ENCODE measurements at regions not wholly inside any gene's neighbourhood (a gene's known extent, or its start where the extent isn't known, plus 50 kb on each side); places are given as distances from the start of the nearest gene placed in this dataset.

DNA sequence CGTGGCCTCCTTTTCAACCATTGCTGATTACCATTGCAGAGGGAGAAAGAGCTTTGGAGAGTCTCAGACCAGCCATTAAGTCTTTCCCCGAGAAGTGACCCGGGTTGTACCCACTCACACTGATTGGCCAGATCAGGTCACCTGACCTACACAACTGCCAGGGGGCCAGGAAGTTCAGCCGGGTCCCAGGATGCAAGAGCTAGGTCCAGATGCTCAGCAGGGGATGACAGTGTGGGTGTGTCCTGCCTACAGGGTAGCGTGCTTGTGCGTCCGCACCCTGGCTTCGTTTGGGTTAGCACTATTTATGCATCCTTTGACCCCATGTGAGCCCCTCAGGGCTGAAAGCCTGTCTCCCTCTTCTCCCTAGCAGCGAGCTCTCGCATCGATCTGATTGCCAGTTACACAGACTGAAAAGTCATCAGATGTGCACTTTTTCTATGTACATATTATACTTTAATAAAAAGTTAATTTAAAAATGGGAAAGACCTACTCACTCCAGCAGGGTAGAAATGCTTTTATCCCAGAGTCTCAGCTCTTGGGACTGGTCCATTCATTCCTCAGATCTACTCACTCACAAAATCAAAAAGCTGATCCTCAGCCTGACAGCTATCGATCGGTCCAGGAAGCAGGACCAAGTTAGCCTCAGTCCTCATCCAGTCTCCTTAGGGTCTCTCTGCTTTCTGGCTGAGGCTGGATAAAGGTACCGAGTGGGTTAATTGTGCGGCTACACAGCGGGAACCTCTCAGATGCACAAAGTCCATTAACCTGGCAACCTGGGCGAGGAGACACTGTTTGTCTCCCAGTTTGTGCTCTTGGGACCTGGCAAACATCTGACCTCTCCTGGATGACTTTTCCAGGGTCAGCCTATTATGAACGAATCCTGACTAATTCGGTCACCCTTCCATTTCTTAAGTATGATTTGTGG lies 68.0 kb downstream of the SERPINA3 start (continued):
- TF ChIP-seq, protein P1, sequence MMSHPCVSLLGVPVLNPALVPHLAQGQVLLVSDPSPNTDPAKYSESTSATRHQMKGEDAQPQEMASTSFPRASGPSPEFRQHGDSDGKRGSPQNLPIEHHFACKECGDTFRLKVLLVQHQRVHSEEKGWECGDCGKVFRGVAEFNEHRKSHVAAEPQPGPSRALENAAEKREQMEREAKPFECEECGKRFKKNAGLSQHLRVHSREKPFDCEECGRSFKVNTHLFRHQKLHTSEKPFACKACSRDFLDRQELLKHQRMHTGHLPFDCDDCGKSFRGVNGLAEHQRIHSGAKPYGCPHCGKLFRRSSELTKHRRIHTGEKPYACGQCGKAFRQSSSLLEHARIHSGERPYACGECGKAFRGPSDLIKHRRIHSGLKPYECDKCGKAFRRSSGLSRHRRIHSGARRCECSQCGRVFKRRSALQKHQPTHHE (CRISPR knock-in tag; IDR thresholded peaks at IDR 0.05; ENCODE audit: borderline replicate concordance), result no peak
- TF ChIP-seq CREBL2 (CRISPR knock-in tag; IDR thresholded peaks at IDR 0.05; ENCODE audit: borderline replicate concordance), result no peak
- TF ChIP-seq TAF15 (IDR thresholded peaks at IDR 0.05; ENCODE audit: low read depth, low read length, poor library complexity, severe bottlenecking), result no peak
- no peak for TF ChIP-seq RFX5 (IDR thresholded peaks at IDR 0.05; ENCODE audit: low read depth, low read length)
- TF ChIP-seq SMAD1 (CRISPR knock-in tag; IDR thresholded peaks at IDR 0.05; ENCODE audit: borderline replicate concordance, low read depth), result no peak
- no peak for TF ChIP-seq MXI1 (IDR thresholded peaks at IDR 0.05; ENCODE audit: borderline replicate concordance, low read depth, low read length)
- TF ChIP-seq SP140L (CRISPR knock-in tag; IDR thresholded peaks at IDR 0.05; ENCODE audit: borderline replicate concordance), result no peak
- TF ChIP-seq, protein P2, sequence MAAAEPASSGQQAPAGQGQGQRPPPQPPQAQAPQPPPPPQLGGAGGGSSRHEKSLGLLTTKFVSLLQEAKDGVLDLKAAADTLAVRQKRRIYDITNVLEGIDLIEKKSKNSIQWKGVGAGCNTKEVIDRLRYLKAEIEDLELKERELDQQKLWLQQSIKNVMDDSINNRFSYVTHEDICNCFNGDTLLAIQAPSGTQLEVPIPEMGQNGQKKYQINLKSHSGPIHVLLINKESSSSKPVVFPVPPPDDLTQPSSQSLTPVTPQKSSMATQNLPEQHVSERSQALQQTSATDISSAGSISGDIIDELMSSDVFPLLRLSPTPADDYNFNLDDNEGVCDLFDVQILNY (CRISPR knock-in tag; conservative IDR thresholded peaks at IDR 0.05), result no peak
- TF ChIP-seq ZBTB40 (IDR thresholded peaks at IDR 0.05), result no peak
- TF ChIP-seq ZBTB40 (CRISPR knock-in tag; IDR thresholded peaks at IDR 0.05), result no peak
- TF ChIP-seq MIER2 (CRISPR knock-in tag; IDR thresholded peaks at IDR 0.05), result no peak
- no peak for TF ChIP-seq CENPT (CRISPR knock-in tag; IDR thresholded peaks at IDR 0.05; ENCODE audit: low read depth)
- TF ChIP-seq ERF (CRISPR knock-in tag; IDR thresholded peaks at IDR 0.05), result 0 out of 2 replicates have a peak, but pooled peaks have one; percentile 28
- TF ChIP-seq, protein P3, sequence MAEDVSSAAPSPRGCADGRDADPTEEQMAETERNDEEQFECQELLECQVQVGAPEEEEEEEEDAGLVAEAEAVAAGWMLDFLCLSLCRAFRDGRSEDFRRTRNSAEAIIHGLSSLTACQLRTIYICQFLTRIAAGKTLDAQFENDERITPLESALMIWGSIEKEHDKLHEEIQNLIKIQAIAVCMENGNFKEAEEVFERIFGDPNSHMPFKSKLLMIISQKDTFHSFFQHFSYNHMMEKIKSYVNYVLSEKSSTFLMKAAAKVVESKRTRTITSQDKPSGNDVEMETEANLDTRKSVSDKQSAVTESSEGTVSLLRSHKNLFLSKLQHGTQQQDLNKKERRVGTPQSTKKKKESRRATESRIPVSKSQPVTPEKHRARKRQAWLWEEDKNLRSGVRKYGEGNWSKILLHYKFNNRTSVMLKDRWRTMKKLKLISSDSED (CRISPR knock-in tag; IDR thresholded peaks at IDR 0.05), result no peak
- no peak for TF ChIP-seq ZNF350 (CRISPR knock-in tag; IDR thresholded peaks at IDR 0.05; ENCODE audit: borderline replicate concordance, low read depth)
- no peak; the same call in 1 of the 2 replicates for TF ChIP-seq ZNF556 (CRISPR knock-in tag; IDR thresholded peaks at IDR 0.05; ENCODE audit: borderline replicate concordance)

Measured in HepG2 (cell line).